GM23338 (cell line): ENCODE measurements at regions not wholly inside any gene's neighbourhood (a gene's known extent, or its start where the extent isn't known, plus 50 kb on each side); places are given as distances from the start of the nearest gene placed in this dataset.

Experiments
- CREB1 ChIP-seq: fragments of 250-450 bp; sonication (Bioruptor Pico); IDR thresholded peaks from 2 replicates; pipeline ENCODE4 v1.5.0; 2020; ENCODE audit warnings: low read depth, mild to moderate bottlenecking, moderate library complexity
- CTCF ChIP-seq, 2 experiments: fragments of 200-600 bp in 1 of 2; sonication (generic) in 1 of 2; conservative IDR thresholded peaks; 2 replicates each; pipeline versions ENCODE4 v1.5.1 to v1.6.1; 2016 to 2017; ENCODE audit warnings: antibody characterized with exemption in 2 of 2, low read depth in 2 of 2, mild to moderate bottlenecking in 2 of 2, moderate library complexity in 1 of 2
- ETS1 ChIP-seq: IDR thresholded peaks from 2 replicates; pipeline ENCODE4 v1.6.1; 2016; ENCODE audit warnings: antibody characterized with exemption
- EZH2 ChIP-seq: fragments of 200-600 bp; sonication (generic); IDR thresholded peaks from one replicate; pipeline ENCODE4 v1.8.0; 2017; ENCODE audit warnings: antibody characterized with exemption, mild to moderate bottlenecking, low read depth; ENCODE audit not compliant: unreplicated experiment
- POLR2AphosphoS5 ChIP-seq: IDR thresholded peaks from 2 replicates; pipeline ENCODE4 v1.6.1; 2016; ENCODE audit warnings: antibody characterized with exemption, low read depth

DNA sequence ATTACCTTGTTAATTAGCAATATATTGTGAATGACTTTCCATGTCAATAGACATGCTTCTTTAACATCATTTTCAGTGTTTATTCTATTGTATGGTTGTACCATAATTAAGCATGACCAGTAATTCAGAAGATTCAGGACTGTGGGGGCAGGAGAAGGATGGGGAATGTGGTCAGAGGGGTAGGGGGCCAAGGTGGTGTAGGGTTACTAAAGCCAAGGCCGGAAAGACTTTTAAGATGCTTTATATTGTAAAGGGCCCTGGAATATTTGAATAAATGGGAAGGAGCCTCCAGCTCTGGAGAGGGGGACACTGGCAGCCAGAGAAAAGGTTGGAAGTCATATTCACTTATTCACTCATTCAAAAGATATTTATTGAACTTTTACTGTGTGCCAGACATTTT lies 115.7 kb downstream of the FGF18 start:
- TF ChIP-seq CTCF (conservative IDR thresholded peaks at IDR 0.05; ENCODE audit: low read depth in 2 of 2) (no peak), POLR2AphosphoS5 (no peak), ETS1 (no peak), EZH2 (no peak), CREB1 (CRISPR knock-in tag) (no peak)
